ENCODE measurements at regions not wholly inside any gene's neighbourhood (a gene's known extent, or its start where the extent isn't known, plus 50 kb on each side); places are given as distances from the start of the nearest gene placed in this dataset.

DNA sequence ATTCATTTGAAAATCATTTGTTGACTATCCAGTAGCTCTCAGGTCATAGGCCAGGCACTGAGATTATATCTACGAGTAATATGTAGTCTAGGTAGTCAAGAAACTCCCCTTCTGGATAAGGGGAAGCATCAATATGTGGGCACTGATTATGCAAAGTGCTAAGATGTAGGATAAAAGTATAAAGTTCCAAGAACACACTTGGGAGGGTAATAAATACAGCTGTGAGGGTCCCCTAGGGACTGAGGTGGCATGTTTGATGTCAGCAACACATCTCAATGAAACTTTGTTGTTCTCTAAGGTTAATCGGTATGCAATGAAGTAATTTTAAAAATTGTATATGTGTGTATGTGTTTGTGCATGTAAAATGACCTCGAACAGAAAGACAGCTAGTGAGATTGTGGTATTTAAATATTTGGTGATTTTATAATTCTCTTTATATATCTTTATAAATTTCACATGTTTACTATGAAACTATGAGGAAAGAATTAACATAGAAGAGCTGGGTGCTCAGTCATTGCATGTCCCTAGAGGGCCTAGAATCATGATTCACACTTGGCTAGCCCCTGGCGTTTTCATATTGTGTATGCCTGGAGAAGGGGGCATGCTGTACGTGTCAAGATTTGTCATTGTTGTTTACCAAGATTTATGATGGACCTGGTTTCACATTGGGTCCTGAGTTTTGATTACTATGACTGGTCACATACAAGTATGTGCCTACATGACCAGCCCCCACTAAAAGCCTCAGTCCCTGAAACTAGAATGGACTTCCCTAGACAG lies 140.1 kb upstream of the DUSP10 start:
- TF ChIP-seq, protein P1, sequence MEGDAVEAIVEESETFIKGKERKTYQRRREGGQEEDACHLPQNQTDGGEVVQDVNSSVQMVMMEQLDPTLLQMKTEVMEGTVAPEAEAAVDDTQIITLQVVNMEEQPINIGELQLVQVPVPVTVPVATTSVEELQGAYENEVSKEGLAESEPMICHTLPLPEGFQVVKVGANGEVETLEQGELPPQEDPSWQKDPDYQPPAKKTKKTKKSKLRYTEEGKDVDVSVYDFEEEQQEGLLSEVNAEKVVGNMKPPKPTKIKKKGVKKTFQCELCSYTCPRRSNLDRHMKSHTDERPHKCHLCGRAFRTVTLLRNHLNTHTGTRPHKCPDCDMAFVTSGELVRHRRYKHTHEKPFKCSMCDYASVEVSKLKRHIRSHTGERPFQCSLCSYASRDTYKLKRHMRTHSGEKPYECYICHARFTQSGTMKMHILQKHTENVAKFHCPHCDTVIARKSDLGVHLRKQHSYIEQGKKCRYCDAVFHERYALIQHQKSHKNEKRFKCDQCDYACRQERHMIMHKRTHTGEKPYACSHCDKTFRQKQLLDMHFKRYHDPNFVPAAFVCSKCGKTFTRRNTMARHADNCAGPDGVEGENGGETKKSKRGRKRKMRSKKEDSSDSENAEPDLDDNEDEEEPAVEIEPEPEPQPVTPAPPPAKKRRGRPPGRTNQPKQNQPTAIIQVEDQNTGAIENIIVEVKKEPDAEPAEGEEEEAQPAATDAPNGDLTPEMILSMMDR (IDR thresholded peaks at IDR 0.05) = no peak
- TF ChIP-seq POLR2A (IDR thresholded peaks at IDR 0.05) (no peak), POLR2AphosphoS5 (IDR thresholded peaks at IDR 0.05) (no peak)
